GM21723 (cell line): ENCODE measurements at regions not wholly inside any gene's neighbourhood (a gene's known extent, or its start where the extent isn't known, plus 50 kb on each side); places are given as distances from the start of the nearest gene placed in this dataset.
"Not testable (repeated sequence)": the region's sequence is repeated elsewhere in the genome, so short reads cannot be mapped to it uniquely, and the experiment has no call there.

Source experiments
- ATAC-seq: cut with Tn5 transposase; IDR thresholded peaks from one replicate; pipeline ENCODE4 v1.9.1; 2021; ENCODE audit warnings: mild to moderate bottlenecking, moderate library complexity; ENCODE audit not compliant: unreplicated experiment

DNA sequence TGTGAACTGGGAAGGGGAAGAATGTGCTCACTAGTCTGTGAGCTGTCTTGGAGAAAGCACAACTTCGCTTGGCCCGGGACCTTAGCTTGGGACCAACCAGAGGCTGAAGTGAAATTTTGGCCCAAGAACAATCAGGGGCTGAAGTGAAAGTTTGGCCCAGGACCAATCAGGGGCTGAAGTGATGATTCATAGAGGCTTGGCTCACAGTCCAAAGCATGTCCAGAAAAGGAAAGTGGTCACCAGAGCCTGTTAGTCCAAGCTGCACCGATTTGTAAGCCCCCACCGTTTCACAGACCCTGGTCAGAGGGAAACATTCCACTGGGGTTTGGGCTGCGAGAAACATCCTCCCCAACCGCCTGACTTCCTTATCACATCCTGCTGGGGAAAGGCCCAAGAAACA is 763.3 kb downstream of the SPATA31A7 start:
- ATAC-seq, result not testable (repeated sequence)

DNA sequence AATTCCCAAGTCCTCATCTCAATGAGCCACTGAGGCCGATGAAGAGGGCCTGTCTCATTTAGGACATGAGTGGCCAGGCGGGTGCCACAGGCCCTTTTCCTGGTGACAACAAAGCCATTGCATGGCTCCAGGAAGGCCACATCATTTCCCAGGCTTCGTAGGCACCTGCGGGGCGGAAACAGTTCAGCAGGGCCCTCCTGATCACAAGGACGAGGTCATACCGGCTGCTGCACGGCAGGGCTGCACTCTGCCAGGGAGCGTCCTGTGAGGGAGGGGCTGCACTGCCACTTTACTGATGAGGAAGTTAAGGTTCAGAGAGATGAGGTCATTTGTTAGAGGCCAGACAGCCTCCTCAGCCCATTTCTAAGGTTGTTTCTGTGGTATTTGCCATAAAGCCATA is 781.8 kb downstream of the SPATA31A7 start:
- not testable (repeated sequence) for ATAC-seq

DNA sequence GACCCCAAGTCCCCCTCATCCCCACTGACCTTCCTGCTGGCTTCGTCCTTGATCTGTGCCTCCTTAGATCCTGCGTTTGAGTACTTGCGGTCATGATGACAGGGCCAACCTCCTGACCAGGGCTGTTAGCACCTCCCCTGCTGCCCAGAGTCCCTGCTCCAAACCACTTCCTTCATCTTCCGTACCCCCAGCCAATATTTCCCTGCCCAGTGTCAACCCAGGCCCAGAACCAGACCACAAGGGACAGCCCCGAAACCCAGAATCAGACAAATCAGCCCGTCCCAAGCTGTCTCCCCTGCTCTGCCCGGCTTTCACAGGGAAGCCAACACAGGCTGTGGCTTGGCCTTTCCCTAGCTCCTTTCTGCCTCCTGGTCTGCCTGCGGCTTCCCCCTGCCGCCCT is 784.7 kb downstream of the SPATA31A7 start:
- ATAC-seq, result not testable (repeated sequence)

DNA sequence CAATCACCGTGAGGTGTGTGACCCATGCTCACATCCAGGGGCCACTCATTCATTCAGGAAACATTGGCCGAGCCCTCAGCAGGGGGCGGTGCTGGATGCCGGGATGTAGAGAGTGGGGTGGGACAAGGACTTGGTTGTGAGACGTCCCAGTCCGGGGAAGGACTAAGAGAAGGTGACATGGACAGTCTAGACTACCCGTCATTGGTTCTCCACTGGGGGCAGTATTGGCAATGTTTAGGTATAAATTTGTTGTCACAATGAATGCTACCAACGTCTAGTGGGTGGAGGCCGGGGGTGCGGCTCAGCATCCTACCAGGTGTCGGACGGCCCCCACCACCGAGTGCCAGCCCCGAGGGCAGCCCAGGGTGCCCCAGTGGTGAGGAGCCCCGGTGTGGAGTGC is 786.5 kb downstream of the SPATA31A7 start:
- not testable (repeated sequence) for ATAC-seq

DNA sequence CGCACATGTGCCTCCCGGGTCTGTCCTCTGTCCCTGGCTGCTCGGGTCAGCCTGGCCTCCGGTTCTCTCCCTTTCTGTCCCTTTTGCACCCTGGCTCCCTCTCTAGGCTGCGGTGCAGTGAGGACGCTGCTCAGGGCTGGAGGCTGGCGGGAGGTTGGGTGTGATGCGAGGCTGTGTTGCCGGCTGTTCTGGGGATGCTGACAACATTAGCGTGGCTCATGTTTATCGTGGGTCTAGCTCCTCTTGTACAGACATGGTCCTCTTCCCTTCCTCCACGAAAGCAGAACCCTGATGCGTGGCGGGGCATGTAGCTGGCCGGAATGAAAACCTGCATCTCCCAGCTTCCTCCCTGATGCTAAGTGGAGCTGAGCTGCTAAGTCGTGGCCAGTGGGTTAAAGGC is 792.9 kb downstream of the SPATA31A7 start:
- not testable (repeated sequence) for ATAC-seq

DNA sequence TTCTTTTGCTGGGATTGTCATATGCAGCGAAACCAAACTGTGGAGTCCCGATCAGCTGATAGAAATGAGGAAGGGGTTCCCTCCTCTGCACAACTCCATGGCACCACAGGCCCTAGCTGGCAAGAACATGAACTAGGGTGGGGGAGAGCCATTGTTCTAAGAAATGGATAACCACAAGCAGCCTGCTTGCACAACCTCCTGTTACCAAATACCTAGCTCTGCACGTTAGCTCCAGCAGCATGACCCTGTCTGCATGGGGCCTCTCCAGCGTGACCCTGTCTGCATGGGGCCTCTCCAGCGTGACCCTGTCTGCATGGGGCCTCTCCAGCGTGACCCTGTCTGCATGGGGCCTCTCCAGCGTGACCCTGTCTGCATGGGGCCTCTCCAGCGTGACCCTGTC is 793.6 kb downstream of the SPATA31A7 start:
- ATAC-seq, result not testable (repeated sequence)

DNA sequence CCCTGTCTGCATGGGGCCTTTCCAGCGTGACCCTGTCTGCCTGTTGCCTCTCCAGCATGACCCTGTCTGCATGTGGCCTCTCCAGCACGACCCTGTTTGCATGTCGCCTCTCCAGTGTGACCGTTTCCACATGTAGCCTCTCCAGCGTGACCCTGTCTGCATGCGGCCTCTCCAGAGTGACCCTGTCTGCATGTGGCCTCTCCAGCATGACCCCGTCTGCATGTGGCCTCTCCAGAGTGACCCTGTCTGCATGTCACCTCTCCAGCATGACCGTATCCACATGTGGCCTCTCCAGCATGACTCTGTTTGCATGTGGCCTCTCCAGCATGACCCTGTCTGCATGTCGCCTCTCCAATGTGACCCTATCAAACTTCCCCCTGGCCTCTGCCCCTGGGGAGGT is 794.1 kb downstream of the SPATA31A7 start:
- ATAC-seq, result not testable (repeated sequence)

DNA sequence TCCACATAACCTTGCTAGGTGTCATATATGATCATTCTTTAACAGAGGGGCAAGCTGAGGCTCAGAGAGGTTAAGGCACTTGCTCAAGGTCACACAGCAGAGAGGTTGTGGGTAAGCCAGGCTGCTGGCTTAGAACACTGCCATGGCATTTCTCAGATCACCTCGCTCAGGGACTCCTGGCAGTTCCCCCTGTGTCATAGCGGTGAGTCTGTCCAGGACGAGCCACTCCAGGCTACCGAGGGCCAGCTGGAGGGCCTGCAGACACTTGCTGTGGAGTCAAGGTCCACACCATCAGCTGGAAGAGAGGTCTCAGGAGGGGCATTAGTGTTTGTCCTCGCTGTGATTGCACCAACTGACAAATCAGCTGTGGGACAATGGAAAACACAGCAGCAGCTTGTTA is 794.7 kb downstream of the SPATA31A7 start:
- ATAC-seq, result not testable (repeated sequence)

DNA sequence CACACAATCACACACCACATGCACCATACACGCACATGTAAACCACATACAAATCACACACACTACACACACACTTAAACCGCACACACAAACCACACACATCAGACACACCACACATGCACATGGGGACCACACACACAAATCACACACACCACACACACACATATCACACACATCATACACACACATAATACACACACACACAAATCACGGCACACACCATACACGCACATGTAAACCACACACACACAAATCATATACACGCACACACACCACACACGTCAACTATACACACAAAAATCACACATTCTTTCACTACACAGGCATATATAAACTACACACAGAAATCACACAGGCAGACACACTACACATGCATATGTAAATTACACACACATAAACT is 802.3 kb downstream of the SPATA31A7 start:
- not testable (repeated sequence) for ATAC-seq

DNA sequence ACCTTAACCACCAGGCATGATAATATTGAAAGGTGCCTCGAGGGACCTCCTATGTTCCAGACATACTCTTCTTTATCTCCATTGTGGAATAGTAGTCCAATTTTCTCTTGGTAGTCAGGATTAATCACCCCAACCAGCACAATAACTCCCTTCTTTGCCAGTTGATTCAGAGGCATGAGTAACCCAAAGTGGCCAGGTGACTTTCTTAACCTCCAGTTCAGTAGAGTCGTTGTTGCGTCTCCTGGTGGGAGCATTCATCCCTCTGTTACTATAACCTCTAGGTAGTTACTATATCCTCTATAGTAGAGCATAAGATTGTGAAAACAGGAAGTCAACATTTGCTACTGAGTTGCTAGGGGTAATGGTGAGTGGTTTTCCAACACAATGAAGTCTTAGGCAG is 842.6 kb downstream of the SPATA31A7 start:
- ATAC-seq, result not testable (repeated sequence)

DNA sequence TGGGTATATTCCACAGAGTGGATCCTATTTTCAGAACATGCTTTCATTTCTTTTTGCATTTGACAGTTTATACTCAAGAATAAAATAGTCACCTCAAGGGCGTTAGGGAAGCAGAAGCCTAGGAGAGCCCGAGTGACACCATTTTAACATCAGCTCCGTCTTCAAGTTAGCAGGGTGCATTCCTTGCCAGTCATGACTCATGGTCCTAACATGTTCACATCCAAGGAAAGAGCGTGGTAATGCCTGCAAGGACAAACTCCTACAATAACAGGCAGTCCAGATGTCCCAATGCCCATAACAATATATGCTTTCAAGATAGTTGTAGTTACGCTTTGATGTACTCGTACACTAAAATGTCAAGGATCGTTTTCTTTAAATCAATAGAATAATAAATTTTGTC is 848.4 kb downstream of the SPATA31A7 start:
- not testable (repeated sequence) for ATAC-seq

DNA sequence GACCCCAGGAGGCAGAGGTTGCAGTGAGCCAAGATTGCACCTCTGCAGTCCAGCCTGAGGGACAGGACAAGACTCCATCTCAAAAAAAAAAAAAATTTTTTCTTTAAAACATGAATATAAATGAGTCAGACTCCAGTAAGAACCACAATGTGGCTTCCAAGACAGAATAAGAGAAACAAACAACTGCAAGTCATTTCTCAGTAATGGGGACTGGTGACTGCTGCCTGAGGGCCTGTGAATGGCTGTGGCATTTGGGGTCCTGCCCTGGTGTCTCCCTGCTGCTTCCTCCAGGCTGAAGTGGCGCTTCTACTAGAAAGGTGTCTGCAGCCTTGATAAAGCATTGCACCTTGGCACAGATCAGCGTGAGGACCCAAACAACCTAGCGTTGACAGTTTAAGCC is 868.3 kb downstream of the SPATA31A7 start:
- ATAC-seq, result not testable (repeated sequence)

DNA sequence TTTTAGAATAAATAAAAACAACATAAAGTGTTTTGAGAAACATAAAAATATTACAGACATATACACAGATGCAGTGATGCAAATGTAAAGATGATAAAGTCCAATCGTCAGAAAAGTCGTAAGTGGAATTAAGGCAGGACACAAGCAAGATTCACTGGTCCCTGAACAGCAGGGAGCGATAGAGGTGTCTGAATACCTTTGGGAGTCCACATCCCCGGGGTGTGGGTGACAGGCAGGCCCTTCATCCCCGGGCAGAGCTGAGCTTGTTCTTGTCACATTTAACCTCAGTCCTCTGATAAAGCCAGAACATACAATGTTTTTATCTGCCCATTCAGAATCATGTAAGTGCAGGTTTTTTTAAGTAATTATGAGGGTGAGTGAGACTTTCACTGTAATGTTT is 881.2 kb downstream of the SPATA31A7 start:
- ATAC-seq, result not testable (repeated sequence)

DNA sequence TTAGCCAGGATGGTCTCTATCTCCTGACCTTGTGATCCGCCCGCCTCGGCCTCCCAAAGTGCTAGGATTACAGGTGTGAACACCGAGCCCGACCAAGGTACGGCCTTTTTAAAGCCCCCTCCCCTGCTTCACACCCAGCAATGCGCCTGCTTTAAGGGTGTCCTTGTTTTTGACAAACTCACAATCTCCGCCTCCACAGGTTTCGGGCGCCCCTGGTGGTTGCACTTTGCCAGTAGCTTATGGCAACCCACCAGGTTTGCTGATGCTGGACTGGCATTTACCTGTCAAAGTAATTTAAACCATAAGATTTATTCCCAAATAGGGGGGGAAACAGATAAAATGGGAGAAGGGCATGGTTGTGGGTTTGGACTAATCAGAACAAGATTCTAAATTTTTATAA is 883.6 kb downstream of the SPATA31A7 start:
- not testable (repeated sequence) for ATAC-seq

DNA sequence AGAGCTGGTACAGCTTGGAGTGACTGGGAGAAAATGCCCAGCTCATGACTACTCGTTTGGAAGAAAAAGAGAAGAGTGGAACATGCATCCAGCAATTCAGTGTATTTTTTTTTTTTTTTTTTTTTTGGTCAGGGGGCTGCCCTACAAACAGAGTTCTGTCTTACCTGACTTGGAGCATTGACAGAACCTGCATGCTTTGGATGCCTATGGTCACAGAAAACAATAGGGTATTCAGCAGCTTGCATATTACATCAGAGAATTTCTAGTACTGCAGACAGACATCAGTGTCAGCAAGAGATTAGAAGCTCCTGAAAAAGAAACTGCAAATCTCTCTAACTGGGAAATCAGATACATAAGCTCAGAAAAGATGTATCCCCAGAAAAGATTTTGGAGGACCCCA is 894.4 kb downstream of the SPATA31A7 start:
- not testable (repeated sequence) for ATAC-seq

DNA sequence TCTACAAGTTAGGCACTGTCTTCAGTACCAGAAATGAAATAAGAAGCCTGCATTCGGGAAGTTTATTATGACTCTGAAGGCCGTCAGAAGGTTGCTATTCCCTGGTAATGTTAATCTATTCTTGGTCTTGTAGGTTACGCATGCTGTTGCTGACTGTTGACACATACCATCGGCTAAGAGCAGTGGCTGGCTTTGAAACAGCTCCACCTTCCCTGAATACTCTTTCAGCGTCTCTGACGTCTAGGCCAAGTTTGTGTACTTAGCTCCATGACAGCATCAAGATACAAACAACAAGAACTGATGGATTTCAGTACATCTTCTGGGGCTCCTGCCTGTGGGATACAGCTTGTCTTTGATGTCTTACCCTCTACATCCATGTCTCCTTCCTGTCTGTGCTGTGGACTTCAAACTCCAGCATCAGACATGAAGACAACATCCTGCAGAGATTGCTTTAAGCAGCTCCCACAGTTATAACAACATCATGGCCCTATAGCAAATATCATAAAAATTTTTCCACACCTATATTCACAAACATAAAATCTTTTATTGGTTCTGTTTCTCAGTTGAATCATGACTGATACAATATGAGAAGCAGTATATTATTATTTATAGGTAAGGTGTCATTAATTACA is 906.0 kb downstream of the SPATA31A7 start:
- ATAC-seq, result not testable (repeated sequence)

DNA sequence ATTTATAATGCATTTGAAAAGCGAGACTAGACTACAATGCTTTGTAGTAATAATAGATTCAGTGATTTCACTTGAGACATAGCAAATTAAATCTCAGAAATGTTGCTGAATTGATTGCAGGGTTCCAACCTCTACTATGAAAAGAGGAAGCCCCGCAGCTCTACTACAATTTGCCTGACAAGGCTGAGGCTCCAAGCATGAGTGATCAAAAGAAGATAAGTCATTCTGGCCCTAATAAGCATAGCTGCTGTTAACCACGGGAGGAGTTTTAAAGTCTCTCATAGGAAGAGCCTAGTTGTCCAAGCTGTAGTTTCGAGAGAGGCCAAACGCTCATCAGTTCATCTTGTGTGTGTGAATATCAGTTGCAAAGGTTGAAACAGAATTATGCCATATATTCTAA is 920.6 kb downstream of the SPATA31A7 start:
- peak; percentile 71 for ATAC-seq

DNA sequence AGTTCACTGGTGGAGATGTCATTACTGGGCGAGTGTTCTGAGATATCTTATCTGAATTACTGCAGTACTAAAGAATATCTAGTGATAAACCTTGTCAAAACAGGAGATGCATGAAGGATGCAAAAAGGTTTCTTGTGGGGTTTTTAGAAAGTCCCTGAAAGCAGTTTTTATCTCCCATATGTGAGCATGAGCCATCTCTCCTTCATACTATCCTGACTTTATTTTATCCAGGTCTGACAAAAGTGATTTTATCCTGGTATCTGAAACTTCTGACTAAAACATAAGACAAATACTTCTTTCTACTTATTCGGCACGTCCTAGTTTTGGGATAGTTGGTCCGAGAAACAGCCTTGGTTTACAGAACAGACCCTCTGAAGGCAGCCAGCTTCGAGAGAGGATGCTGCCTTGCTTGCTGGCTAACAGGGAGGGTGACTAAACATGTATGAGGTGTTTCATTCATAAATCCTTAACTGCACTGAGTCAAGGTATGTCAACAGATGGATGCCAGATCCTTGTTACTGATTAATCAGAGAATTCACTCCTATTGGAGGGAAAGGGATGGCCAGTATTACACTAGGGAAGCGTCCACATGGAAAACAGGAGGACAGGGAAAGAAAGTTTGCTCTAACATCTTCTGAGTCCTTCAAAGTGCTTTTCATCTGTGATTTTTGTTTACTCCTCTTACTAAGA is 927.3 kb downstream of the SPATA31A7 start:
- not testable (repeated sequence) for ATAC-seq

DNA sequence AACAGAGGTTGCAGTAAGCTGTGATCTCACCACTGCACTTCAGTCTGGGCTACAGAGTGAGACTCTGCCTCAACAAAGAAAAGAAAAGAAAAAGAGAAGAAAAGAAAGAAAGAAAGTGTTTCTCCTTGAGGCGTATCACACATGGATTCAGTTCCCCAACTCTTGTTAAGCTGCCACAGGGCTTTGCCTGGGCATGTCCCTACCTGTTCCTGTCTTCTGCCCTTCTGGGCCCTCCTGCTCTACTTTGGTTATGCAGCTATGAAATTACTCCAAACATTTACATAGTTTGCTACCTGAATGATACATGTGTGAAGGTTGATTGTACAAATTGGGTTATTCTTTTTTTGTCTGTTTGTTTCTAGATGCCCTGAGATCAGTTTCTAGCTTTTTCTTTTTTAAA is 929.8 kb downstream of the SPATA31A7 start:
- not testable (repeated sequence) for ATAC-seq

DNA sequence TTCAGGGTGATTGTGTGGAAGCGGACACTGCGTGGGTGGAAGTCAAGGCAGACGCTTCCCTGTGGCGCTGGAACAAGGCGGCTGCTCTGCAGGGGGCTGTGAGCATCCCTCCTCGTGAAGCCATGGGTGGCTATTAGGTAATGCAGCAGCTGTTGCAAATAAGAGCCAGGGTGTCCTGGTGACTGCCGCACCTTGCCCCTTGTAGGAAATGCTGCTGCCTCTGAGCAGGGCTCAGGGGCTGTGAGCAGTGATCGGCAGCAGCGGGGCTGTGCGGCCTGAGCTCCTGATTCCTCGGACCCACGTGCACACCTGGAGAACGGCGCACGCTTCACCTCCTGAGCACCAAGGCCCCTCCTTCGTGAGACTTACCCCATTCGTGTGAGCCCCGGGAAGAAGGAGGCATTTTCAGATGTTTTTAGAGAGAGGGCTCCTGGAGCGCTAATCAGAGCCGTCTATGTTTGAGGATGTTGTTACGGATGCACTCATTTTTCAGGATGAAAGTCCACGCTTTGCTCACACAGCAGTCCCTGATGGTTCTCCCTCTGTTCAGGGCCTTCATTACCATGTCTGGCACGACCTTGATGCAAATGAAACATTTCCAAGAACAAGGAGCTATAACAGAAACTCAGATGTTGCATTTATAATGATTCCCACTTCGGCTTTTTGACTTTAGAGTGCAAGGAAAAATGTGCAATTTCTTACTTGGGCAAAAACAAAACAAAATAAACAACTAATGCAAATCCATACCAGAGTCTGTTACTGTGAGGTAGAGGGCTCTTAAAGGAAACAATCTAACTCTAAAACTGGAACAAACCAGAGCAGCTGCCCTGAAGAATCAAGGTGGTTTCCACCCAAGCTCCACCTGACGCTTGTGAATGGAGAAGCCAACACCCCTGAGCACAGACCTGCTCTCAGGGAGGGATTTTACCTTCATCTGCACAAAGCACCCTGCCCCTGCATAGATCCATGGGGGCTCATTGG is 936.1 kb downstream of the SPATA31A7 start:
- ATAC-seq, result not testable (repeated sequence)

DNA sequence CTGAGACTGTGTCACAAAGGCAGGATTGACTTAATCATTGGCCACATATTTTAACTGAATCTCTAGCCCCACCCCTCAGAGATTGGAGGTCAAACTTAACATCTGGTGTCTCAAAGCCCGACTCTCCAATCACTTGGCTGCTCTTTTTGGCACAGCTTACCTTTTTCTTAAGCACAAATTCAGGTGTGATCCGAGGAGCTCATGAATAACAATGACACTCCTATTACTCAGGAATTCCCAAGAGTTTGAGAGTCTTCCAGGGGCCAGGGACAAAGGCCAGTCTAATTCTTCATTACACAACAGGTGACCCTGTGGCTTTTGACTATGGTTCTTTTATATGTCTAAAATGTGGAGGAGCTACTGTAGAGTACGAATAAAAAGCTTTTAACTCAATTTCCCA is 945.2 kb downstream of the SPATA31A7 start:
- ATAC-seq, result not testable (repeated sequence)
